Activated T-helper 9 cell treated with anti-CD3 and anti-CD28 coated beads, Interleukin-2, amount 50 U/mL, for 16 hours (primary cell): ENCODE measurements at regions not wholly inside any gene's neighbourhood (a gene's known extent, or its start where the extent isn't known, plus 50 kb on each side); places are given as distances from the start of the nearest gene placed in this dataset.

Experiments
- DNase-seq: peaks from one replicate; pipeline ENCODE4 v3.0.0-alpha.2; 2020; ENCODE audit warnings: low read depth

DNA sequence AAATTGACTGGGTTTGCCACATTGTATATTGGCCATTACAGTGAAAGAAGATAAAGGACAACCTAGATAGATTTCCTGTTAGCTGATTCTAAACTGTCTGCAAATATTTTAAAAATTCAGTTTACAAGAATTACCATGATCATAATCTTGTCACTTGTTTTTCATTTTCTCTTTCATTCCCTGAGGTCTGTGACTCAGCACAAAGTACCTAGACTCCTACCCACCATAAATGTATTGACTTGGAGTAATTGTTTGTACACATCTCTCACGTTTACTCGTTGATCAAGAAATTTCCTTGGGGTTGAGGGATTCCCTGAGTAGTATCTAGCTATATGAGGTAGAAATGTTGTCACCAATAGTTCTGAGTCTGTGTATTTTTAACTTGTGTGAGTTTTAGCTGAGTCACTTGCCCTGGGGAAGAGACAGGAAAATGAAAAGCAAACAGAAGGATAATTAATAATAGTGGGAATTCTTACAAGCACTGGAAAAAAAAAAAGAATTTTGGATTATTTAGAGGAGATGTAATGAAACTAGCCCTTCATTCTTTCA lies 299.2 kb upstream of the DACH1 start:
- no peak for DNase-seq

DNA sequence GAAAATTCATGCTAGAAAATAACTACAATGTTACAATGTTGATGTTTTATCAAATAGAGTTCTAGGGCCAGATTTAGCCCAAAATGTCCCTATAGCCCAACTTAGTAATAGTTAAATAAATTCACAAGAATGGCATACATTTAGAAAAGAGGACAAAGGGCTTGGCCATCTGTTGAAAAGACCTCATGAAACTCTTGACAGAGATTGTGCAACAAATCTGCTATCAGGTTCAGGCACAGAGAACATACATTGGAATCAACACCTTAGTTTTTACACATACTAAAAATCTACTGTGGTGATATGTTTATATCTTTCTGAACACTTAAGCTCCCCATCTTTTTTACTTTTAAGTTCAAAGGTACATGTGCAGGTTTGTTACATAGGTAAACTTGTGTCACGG lies 298.3 kb upstream of the DACH1 start:
- DNase-seq: no peak

DNA sequence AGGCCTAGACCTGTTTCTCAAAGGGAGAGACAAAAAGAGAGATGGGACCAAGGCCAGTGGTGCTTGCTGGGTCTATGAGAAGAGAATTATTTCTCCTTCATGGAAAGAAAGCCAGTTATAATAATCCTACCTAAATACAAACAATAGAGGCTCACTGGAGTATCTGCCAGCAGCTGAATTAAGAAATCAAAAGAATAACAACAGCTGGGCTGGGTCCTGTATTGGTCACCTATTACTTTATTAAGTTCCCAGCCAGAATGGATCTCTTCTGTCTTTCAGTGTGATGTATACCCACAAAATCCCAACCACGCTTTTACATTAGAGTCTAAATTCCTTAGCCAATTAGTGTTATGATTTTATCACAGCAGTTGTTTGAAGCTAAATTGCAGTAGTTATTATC lies 297.8 kb upstream of the DACH1 start:
- no peak for DNase-seq

- DNase-seq: no peak
Measured at GRCh38 chr13:72163678-72164077, 296.7 kb upstream of the DACH1 start.

GRCh38 chr13:72160977-72161376 lies 294.0 kb upstream of the DACH1 start:
- DNase-seq: no peak

DNA sequence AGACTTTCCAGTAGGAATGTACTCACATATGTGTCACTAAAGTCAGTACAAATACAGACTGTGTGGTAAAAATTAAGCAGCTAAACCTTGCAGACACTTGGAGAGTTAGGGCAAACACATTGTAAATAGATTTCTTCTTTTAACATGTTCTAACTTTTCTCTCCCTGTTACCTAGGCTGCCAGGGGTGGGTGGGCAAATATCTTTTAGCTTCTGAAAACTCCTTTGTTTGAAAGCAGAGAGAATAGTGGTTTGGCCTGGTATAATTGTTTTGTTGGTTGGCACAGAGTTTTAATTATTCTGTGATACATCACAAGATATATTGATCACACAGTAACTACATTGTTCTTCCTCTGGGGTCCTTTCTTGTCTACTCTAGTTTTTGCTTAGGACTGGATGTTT lies 289.8 kb upstream of the DACH1 start:
- no peak for DNase-seq

DNA sequence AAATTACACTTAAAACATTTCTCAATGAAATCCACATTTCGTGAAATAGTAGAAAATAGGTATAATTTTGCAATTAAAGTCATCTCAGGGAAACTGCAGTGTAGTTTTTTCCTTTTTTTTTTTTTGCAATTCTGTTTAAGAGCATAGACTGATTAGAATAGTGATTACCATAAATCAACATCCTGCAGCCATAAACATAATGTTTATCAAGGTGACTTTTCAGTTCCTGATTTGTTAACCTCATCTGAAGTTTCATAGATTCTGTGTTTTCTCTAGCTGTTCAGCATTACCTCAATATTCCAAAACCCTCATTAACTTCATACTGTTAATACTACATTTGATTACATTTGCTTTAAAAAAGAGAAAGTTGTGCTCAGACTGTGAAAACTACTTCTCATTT lies 286.3 kb upstream of the DACH1 start:
- no peak for DNase-seq

DNA sequence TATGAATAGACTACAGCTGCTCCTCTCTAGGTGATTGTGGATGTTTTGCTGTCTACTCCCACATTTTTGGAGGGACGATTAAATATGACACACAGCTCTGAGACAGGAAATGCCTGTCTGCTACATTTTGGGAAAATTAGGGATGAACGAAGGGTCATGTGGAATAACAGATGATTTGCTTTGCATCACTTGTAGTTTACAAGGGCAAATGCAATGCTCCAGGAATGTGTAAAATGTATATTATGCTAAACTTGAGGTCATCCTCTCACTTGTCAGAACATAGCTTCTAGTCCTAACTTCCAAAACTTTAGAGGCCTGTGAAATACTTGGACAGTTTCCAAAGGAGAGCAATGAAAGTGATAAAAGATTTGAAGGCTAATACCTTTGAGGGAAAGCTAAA lies 284.2 kb upstream of the DACH1 start:
- no peak for DNase-seq

DNA sequence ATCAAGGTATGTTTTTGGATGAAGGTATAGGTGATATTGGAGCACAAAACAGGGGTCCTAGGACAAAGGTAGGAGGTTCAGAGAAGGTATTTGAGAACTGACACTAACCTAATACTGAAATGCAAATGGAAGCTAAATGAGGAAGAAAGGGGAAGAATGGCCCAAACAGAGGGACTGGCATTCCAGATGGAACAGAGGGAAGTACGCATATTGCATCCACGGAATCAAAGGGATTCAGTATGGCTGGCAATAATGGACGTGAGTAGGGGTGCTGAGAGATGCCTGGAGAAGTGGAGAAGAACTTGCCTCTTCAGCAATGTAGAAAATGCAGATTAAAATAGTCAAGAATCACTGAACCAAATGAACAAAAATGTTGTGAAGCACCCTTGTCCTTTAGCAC lies 283.5 kb upstream of the DACH1 start:
- no peak for DNase-seq

- no peak for DNase-seq
Measured at GRCh38 chr13:72149701-72150100, 282.7 kb upstream of the DACH1 start.

DNA sequence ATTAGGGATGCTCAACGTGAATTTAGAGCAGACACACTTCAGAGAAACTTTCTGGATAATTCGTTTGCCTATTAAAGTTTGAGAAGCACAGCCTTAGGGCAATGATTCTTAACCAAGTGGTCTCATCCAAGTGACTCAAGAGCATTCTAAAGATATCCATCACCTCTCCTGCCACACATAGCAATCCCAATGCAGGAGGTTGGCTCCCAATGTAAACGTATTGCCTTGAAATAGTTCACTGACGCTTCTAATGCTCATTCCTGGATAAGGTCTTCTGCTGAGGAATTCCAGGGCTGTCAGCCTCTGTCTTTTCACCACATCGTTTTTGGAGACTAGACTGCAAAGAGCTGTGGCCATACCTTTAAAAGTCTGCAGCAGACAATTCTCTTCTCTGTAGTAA lies 279.8 kb upstream of the DACH1 start:
- DNase-seq: no peak

GRCh38 chr13:72145383-72145782 lies 278.4 kb upstream of the DACH1 start:
- DNase-seq: no peak

- DNase-seq: no peak
Measured at GRCh38 chr13:72144636-72145035, 277.6 kb upstream of the DACH1 start.

- no peak for DNase-seq
Measured at GRCh38 chr13:72141855-72142519, 275.0 kb upstream of the DACH1 start.

GRCh38 chr13:72139192-72139591 lies 272.2 kb upstream of the DACH1 start:
- no peak for DNase-seq

- DNase-seq: no peak
Measured at GRCh38 chr13:72132075-72132474, 265.1 kb upstream of the DACH1 start.

DNA sequence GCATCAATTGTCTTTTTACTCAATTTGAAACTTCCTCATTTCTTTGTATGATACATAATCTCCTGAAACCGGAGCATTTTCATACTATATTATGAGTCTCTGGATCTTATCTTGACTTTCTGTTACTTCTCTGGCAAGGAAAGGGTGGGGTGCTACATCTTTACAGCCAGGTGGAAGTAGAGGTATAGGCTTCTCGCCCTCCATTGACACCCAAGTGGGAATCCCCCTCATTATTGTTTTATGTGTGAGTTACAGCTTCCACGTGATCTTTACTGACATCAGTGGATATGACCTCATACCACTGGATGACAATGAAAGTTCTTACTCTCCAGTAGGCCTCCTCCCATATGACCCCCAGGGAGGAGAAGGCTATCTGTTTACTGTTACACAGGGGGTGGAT lies 262.1 kb upstream of the DACH1 start:
- no peak for DNase-seq

DNA sequence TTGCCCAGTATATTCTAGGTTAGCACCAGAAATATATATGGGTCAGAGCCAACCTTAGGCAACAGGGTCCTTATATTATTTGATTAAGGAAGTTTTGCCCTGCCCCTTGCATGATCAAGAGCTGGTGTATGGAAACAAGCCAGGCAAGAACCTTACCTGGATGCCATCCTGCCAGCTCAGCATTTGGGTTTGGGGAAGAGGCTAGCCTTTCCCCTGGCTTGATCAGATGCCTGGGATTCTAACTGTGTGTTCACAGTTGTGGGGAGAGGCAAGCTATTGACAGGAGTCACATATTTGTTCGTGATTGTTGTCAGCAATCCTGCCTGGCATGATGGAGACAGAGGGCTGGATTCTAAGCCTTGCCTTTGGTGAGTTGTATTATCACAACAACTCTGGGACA lies 260.0 kb upstream of the DACH1 start:
- no peak for DNase-seq

GRCh38 chr13:72126424-72126823 lies 259.4 kb upstream of the DACH1 start:
- DNase-seq: no peak

GRCh38 chr13:72125561-72125960 lies 258.6 kb upstream of the DACH1 start:
- DNase-seq: no peak

- DNase-seq: no peak
Measured at GRCh38 chr13:72122661-72123255, 255.8 kb upstream of the DACH1 start.

- DNase-seq: no peak
Measured at GRCh38 chr13:72121466-72121865, 254.5 kb upstream of the DACH1 start.

DNA sequence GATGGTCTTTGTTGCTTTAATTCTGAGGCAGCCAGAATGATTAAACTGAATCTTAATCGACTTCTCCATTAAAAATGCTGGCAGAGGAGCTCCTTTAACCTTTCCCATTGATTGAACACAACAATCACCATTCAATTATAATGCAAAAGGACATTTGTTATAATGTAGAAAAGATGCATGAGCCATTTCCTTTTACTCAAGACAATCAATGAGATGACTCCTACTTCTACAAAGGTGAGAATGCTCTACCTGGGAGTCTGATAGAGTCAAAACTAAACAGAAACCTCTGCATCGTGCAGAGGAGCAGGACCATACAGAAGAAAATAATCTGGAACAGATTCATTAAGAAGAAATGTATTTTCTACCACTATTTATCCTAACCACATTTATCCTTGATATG lies 253.6 kb upstream of the DACH1 start:
- DNase-seq: no peak

GRCh38 chr13:72113931-72114330 lies 246.9 kb upstream of the DACH1 start:
- no peak for DNase-seq
